Osteoblast (primary cell): ENCODE measurements at regions not wholly inside any gene's neighbourhood (a gene's known extent, or its start where the extent isn't known, plus 50 kb on each side); places are given as distances from the start of the nearest gene placed in this dataset.

Experiments used
- DNase-seq: peaks from one replicate; pipeline ENCODE4 v3.0.0; 2011; ENCODE audit warnings: low spot score, mixed read lengths; ENCODE audit not compliant: insufficient read length; ENCODE audit errors: missing footprints
- H2AFZ ChIP-seq: 2 replicates; pipeline ENCODE4 v1.6.0; 2011; ENCODE audit warnings: mild to moderate bottlenecking, low read length
- H3K27ac ChIP-seq: 2 replicates; pipeline ENCODE4 v1.5.1; 2011; ENCODE audit warnings: mild to moderate bottlenecking, low read depth, low read length, moderate library complexity
- H3K27me3 ChIP-seq: 2 replicates; pipeline ENCODE4 v1.6.0; 2012; ENCODE audit warnings: mild to moderate bottlenecking, control low read depth, inconsistent platforms, low read length, moderate library complexity; ENCODE audit not compliant: insufficient read depth
- H3K36me3 ChIP-seq: 2 replicates; pipeline ENCODE4 v1.5.1; 2011; ENCODE audit warnings: mild to moderate bottlenecking, low read length, control low read depth, moderate library complexity; ENCODE audit not compliant: insufficient read depth
- H3K4me1 ChIP-seq: 2 replicates; pipeline ENCODE4 v1.5.1; 2011; ENCODE audit warnings: mild to moderate bottlenecking, low read length, control low read depth, moderate library complexity; ENCODE audit not compliant: insufficient read depth
- H3K4me2 ChIP-seq: 2 replicates; pipeline ENCODE4 v1.6.0; 2011; ENCODE audit warnings: mild to moderate bottlenecking, low read length; ENCODE audit not compliant: insufficient read depth
- H3K4me3 ChIP-seq: fragments of 200-600 bp; sonication (generic); 3 replicates; pipeline ENCODE4 v1.5.1; 2012; ENCODE audit warnings: mild to moderate bottlenecking, low read length, inconsistent platforms; ENCODE audit not compliant: insufficient read depth
- H3K79me2 ChIP-seq: 2 replicates; pipeline ENCODE4 v1.6.0; 2012; ENCODE audit warnings: mild to moderate bottlenecking, low read length, control low read depth, inconsistent platforms; ENCODE audit not compliant: insufficient read depth
- H3K9me3 ChIP-seq: 2 replicates; pipeline ENCODE4 v1.5.1; 2011; ENCODE audit warnings: low read depth, low read length, control low read depth
- H4K20me1 ChIP-seq: 2 replicates; pipeline ENCODE4 v1.6.0; 2012; ENCODE audit warnings: mild to moderate bottlenecking, low read length, control low read depth; ENCODE audit not compliant: insufficient read depth
- CTCF ChIP-seq: IDR thresholded peaks from 2 replicates; pipeline ENCODE4 v1.5.1; 2011; ENCODE audit warnings: mild to moderate bottlenecking, low read depth, low read length, moderate library complexity; ENCODE audit errors: extremely low read depth

DNA sequence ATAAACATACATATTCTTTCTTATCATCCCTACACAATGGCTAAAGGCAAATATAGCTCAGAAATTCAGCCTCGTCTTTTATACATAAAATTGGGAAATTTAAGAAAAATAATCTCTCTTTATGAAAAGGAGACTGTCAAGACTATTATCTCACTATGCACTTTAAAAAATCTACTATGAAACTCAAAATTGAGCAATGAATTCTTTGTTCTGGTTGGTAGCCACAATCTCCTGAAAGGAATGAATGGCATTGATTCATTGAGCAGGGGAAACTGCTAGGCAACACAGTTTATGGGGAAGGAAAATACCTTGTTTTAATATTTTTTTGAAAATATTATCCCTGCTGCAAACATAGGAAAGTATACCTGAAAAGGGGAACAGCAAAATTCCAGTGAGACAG, 397.1 kb downstream of the RAB28 start:
- no peaks in the 10 kb centered on the region for H3K36me3 ChIP-seq
- no peak for DNase-seq
- no peaks in the 10 kb centered on the region for H3K27me3 ChIP-seq
- no peak for TF ChIP-seq CTCF
- no peaks in the 10 kb centered on the region for H3K79me2 ChIP-seq
- H3K4me3 ChIP-seq, result no peak overlapping the region
- no peaks in the 10 kb centered on the region for H3K9me3 ChIP-seq
- no peaks in the 10 kb centered on the region for H4K20me1 ChIP-seq
- H2AFZ ChIP-seq, result no peak overlapping the region
- no peak overlapping the region for H3K27ac ChIP-seq
- H3K4me1 ChIP-seq, result no peaks in the 10 kb centered on the region
- H3K4me2 ChIP-seq, result no peak overlapping the region

DNA sequence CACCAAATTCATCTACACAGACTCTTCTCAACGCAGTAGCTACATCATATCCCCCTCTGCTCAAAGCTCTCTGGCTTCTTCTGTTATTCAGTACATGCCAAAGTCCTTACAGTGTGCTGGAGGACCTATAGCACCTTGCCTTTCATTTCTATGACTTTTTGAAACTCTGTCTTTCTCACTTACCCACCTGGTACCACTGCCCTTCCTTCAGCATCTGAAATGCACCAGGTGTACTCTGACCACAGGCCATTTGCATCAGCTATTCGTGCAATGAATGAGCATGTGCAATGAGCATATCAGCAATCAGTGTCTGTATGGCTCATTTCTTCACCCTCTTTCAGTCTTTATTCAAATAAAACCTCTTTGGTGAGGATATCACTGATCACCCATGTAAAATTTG, 399.9 kb downstream of the RAB28 start:
- no peaks in the 10 kb centered on the region for H3K79me2 ChIP-seq
- no peak overlapping the region for H2AFZ ChIP-seq
- no peaks in the 10 kb centered on the region for H3K9me3 ChIP-seq
- no peaks in the 10 kb centered on the region for H3K36me3 ChIP-seq
- no peak overlapping the region for H3K4me2 ChIP-seq
- no peaks in the 10 kb centered on the region for H3K4me1 ChIP-seq
- H3K27me3 ChIP-seq, result no peaks in the 10 kb centered on the region
- H3K27ac ChIP-seq, result no peak overlapping the region
- no peak overlapping the region for H3K4me3 ChIP-seq
- TF ChIP-seq CTCF, result no peak
- no peak for DNase-seq
- H4K20me1 ChIP-seq, result no peaks in the 10 kb centered on the region

GRCh38 chr4:13081830-13082229, 402.3 kb downstream of the RAB28 start:
- Histone ChIP-seq H2AFZ (no peak overlapping the region), H3K4me3 (no peak overlapping the region), H3K27ac (no peak overlapping the region), H3K4me2 (no peak overlapping the region), H3K9me3 (no peaks in the 10 kb centered on the region), H3K79me2 (no peaks in the 10 kb centered on the region), H3K27me3 (no peaks in the 10 kb centered on the region), H4K20me1 (no peaks in the 10 kb centered on the region), H3K36me3 (no peaks in the 10 kb centered on the region), H3K4me1 (no peaks in the 10 kb centered on the region)
- DNase-seq, result no peak
- no peak for TF ChIP-seq CTCF

DNA sequence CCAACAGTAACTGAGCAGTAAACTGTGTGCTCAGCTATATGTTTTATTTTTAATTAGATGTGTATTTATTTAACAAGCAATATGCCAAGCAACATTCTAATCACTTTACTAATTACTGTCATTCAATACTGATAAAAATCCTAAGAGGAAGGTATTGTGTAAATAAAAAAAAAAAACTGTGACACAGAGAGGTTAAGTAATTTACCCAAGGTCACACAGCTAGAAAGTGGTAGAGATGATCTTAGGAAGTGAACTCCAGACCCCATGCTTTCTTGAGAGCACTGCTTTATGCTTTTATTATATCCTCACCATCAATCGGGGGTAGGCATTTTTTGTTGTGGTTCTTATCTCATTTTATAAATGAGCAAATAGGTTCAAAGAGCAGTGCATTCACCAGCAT, 417.1 kb downstream of the RAB28 start:
- Histone ChIP-seq H2AFZ (no peak overlapping the region), H3K79me2 (no peaks in the 10 kb centered on the region), H3K36me3 (no peaks in the 10 kb centered on the region), H3K4me3 (no peak overlapping the region), H3K27ac (no peak overlapping the region), H3K4me1 (no peaks in the 10 kb centered on the region), H4K20me1 (no peaks in the 10 kb centered on the region), H3K9me3 (no peaks in the 10 kb centered on the region), H3K27me3 (no peaks in the 10 kb centered on the region), H3K4me2 (no peak overlapping the region)
- no peak for DNase-seq
- TF ChIP-seq CTCF, result no peak
